ENCODE measurements at regions not wholly inside any gene's neighbourhood (a gene's known extent, or its start where the extent isn't known, plus 50 kb on each side); places are given as distances from the start of the nearest gene placed in this dataset.

GRCh38 chr16:7107436-7107835, 225.2 kb upstream of the RBFOX1 start:
- TF ChIP-seq CTCF (IDR thresholded peaks at IDR 0.05) = no peak
- TF ChIP-seq POLR2AphosphoS5 (IDR thresholded peaks at IDR 0.05) = no peak

All from transverse colon (tissue), 4 donors.